Ascending aorta (tissue), 2 donors: ENCODE measurements at regions not wholly inside any gene's neighbourhood (a gene's known extent, or its start where the extent isn't known, plus 50 kb on each side); places are given as distances from the start of the nearest gene placed in this dataset.

Source experiments
- DNase-seq, 2 donors: peaks; one replicate each; pipeline ENCODE4 v3.0.0-alpha.2; 2019; ENCODE audit warnings: low spot score in 2 of 2
- H3K27ac ChIP-seq, 2 donors: fragments of 200-600 bp; sonication (generic); one replicate each; pipeline ENCODE4 v1.5.1; 2016 to 2017; ENCODE audit warnings: mild to moderate bottlenecking in 1 of 2
- H3K27me3 ChIP-seq: fragments of 200-600 bp; sonication (generic); one replicate; pipeline ENCODE4 v1.5.1; 2017
- H3K36me3 ChIP-seq, 2 donors: fragments of 200-600 bp; sonication (generic); one replicate each; pipeline ENCODE4 v1.5.1; 2016
- H3K4me1 ChIP-seq, 2 donors: fragments of 200-600 bp; sonication (generic); one replicate each; pipeline ENCODE4 v1.5.1; 2016 to 2017; ENCODE audit warnings: mild to moderate bottlenecking in 1 of 2
- H3K4me3 ChIP-seq, 2 donors: fragments of 200-600 bp; sonication (generic); one replicate each; pipeline ENCODE4 v1.5.1; 2016 to 2017; ENCODE audit warnings: mild to moderate bottlenecking in 1 of 2
- H3K9me3 ChIP-seq, 2 donors: fragments of 200-600 bp; sonication (generic); one replicate each; pipeline ENCODE4 v1.5.1; 2016
- CTCF ChIP-seq, 3 experiments: fragments of 200-600 bp in 2 of 3; fragments of 450-650 bp in 1 of 3; sonication (generic) in 2 of 3; IDR thresholded peaks; one replicate each; pipeline ENCODE4 v1.5.1; 2016 to 2019; ENCODE audit warnings: antibody characterized with exemption in 3 of 3, mild to moderate bottlenecking in 1 of 3, moderate library complexity in 1 of 3
- intact Hi-C: fragments of 100-400 bp; cut with DNase I; formaldehyde crosslinking; loops from one replicate; pipeline ENCODE4 v1.15.1; 2023

GRCh38 chr2:238714038-238714528, 133.8 kb upstream of the TWIST2 start:
- intact Hi-C loops = no loop called here
- no peak for DNase-seq
- H3K27ac ChIP-seq = no peak overlapping the region

GRCh38 chr2:238716171-238716570, 131.7 kb upstream of the TWIST2 start:
- Histone ChIP-seq H3K27ac (no peak overlapping the region), H3K27me3 (no peaks in the 10 kb centered on the region), H3K4me3 (no peak overlapping the region), H3K36me3 (no peaks in the 10 kb centered on the region), H3K4me1 (no peaks in the 10 kb centered on the region), H3K9me3 (no peaks in the 10 kb centered on the region)
- DNase-seq = no peak
- intact Hi-C loops = no loop called here
- no peak for TF ChIP-seq CTCF (IDR thresholded peaks at IDR 0.05)

More at GRCh38 chr2:238714038-238714528, 133.8 kb upstream of the TWIST2 start:
- Histone ChIP-seq H3K4me3 (no peak overlapping the region), H3K9me3 (no peaks in the 10 kb centered on the region), H3K36me3 (no peaks in the 10 kb centered on the region), H3K27me3 (no peaks in the 10 kb centered on the region), H3K4me1 (peaks cover 0 to 5% of the 10 kb centered on the region in 2 donors)
- no peak for TF ChIP-seq CTCF (IDR thresholded peaks at IDR 0.05)

DNA sequence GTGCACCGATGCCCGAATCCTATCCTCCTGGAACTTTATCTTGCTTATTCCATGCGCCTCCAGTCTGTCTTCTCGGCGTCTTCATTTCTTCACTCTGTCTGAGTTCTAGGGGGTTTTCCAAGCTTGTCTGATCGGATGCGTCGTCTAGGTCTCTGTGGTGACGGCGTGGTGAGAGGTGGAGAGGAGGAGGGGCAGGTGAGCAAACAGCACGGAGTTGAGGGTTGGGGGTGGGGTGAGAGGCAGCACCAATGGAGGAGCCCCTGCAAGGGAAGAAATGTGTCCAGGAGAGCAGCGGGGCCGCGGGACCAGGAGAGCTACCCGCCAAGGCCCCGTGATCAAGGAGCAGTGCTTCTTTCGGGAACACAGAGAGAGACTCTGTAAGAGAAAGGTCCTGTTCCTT, 131.3 kb upstream of the TWIST2 start:
- no peaks in the 10 kb centered on the region for H3K36me3 ChIP-seq
- no peak for TF ChIP-seq CTCF (IDR thresholded peaks at IDR 0.05)
- H3K27me3 ChIP-seq = no peaks in the 10 kb centered on the region
- H3K4me1 ChIP-seq = no peaks in the 10 kb centered on the region
- DNase-seq = no peak
- no peak overlapping the region for H3K4me3 ChIP-seq
- no peaks in the 10 kb centered on the region for H3K9me3 ChIP-seq
- no peak overlapping the region for H3K27ac ChIP-seq
- intact Hi-C loops = no loop called here

DNA sequence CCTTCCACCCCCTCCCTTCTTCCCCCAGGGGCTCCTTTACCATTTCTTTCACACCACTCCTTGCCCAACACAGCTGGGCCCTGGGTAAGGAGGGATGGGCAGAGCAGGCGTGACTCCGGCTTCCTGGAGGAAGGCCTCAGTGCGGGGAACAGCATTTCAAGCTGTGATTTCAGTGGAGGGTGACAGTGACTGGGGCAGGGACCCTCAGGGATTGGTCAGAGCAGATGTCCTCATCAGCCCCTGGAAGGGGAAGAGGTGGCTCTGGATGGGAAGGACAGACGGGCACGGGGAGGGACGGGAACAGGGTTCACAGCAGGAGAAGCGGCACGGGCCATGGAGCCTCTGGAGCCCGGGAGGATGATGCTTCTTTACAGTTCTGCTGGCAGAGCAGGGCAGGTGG, 130.8 kb upstream of the TWIST2 start:
- no peak overlapping the region for H3K4me3 ChIP-seq
- H3K4me1 ChIP-seq = no peaks in the 10 kb centered on the region
- H3K9me3 ChIP-seq = no peaks in the 10 kb centered on the region
- no peak for DNase-seq
- H3K27ac ChIP-seq = no peak overlapping the region
- H3K36me3 ChIP-seq = no peaks in the 10 kb centered on the region
- intact Hi-C loops = no loop called here
- H3K27me3 ChIP-seq = no peaks in the 10 kb centered on the region
- TF ChIP-seq CTCF (IDR thresholded peaks at IDR 0.05) = no peak

DNA sequence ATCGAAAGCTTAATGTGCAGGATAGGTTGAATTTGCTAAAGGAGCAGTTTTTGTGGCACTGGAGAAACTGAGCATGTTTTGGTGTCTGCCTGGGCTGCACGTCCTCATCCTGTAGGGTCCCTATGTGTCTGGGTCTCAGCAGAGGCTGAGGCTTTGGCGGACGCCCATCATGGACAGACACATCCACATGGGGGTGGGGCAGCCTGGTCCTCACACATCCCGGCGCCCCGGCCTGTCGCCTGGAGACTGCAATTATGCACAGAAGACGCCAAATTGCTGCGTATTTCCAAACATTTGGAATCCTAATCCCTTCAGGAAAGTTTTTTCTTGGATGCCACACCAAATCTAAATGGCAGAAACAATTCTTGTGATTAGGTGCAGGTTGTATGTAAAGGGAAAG, 128.2 kb upstream of the TWIST2 start:
- TF ChIP-seq CTCF (IDR thresholded peaks at IDR 0.05) = no peak
- no peaks in the 10 kb centered on the region for H3K36me3 ChIP-seq
- no peaks in the 10 kb centered on the region for H3K9me3 ChIP-seq
- no peak overlapping the region for H3K27ac ChIP-seq
- H3K4me1 ChIP-seq = peaks cover 0 to under 1% of the 10 kb centered on the region in 2 donors
- no peak overlapping the region for H3K4me3 ChIP-seq
- no peaks in the 10 kb centered on the region for H3K27me3 ChIP-seq
- intact Hi-C loops = loop anchor here (2.0 to 10.0 kb wide), 4 partner anchors 65 to 825 kb away; partner anchors contain the start of gene TWIST2
- no peak for DNase-seq

DNA sequence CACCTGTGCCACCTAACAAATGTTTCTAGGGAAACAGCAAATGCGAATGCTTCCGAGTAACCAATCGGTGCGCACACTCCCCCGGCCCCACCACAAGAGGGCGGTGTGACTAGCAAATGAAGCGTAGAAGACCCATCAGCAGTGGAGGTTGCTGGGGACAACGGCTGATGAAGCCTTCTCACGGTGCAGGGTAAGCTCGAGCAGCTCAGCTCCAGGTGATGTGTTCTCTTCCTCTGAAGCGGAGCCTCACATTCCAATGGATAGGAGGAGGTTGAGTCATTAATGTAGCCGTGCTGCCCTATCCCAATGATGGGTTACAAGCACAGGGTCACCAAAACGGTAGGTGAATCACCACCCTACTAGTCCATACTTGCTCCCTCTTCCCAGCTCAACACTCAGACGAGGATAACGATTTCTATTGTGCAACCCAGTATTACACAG, 127.6 kb upstream of the TWIST2 start:
- intact Hi-C loops = loop anchor here (2.0 to 10.0 kb wide), 4 partner anchors 65 to 825 kb away; partner anchors contain the start of gene TWIST2
- no peaks in the 10 kb centered on the region for H3K36me3 ChIP-seq
- no peak overlapping the region for H3K4me3 ChIP-seq
- H3K4me1 ChIP-seq = peaks cover 0 to 4% of the 10 kb centered on the region in 2 donors
- peak in 1 of 2 donors; percentile 74 for DNase-seq
- no peak overlapping the region for H3K27ac ChIP-seq
- peak; percentile 43 to 66 (median 61) for TF ChIP-seq CTCF (IDR thresholded peaks at IDR 0.05)
- no peaks in the 10 kb centered on the region for H3K27me3 ChIP-seq
- H3K9me3 ChIP-seq = no peaks in the 10 kb centered on the region
